GM20000 (cell line): ENCODE measurements at regions not wholly inside any gene's neighbourhood (a gene's known extent, or its start where the extent isn't known, plus 50 kb on each side); places are given as distances from the start of the nearest gene placed in this dataset.

Experiments used
- DNase-seq: peaks from one replicate; pipeline ENCODE4 v3.0.0; 2012; ENCODE audit warnings: low spot score
- TF ChIP-seq, protein P1 (sequence below): IDR thresholded peaks from 2 replicates; pipeline ENCODE4 v1.5.1; 2012; ENCODE audit warnings: mild to moderate bottlenecking, control low read depth; ENCODE audit errors: extremely low read depth, missing control alignments

DNA sequence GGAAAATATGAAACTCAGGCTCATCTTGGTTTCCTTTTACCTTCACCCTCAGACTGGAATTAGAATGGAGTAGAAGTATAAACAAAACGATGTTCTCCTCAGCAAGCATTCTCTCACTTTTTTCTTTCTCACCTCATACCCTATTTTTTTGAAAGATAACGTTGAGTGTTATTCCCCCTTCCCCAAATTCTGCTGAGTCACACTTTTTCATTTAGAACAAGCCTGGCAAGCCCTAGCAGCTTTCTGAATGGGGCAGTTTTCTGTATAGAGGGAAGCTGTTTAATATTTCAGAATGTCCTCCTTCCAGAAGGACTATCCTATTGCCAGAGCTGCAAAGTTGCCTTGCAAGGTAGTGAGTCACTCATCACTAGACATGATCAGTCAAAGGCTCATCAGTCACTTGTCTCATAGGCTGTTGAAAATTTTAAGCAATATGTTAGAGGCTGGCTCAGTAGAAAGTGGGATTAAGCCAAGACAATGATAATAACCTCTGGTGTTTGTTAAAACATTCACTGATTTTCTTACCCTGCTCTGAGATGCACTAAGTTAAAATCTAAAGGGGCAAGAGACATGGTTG is 416.1 kb downstream of the RNF144A start:
- DNase-seq, result no peak
- TF ChIP-seq, protein P1, sequence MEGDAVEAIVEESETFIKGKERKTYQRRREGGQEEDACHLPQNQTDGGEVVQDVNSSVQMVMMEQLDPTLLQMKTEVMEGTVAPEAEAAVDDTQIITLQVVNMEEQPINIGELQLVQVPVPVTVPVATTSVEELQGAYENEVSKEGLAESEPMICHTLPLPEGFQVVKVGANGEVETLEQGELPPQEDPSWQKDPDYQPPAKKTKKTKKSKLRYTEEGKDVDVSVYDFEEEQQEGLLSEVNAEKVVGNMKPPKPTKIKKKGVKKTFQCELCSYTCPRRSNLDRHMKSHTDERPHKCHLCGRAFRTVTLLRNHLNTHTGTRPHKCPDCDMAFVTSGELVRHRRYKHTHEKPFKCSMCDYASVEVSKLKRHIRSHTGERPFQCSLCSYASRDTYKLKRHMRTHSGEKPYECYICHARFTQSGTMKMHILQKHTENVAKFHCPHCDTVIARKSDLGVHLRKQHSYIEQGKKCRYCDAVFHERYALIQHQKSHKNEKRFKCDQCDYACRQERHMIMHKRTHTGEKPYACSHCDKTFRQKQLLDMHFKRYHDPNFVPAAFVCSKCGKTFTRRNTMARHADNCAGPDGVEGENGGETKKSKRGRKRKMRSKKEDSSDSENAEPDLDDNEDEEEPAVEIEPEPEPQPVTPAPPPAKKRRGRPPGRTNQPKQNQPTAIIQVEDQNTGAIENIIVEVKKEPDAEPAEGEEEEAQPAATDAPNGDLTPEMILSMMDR, result no peak

DNA sequence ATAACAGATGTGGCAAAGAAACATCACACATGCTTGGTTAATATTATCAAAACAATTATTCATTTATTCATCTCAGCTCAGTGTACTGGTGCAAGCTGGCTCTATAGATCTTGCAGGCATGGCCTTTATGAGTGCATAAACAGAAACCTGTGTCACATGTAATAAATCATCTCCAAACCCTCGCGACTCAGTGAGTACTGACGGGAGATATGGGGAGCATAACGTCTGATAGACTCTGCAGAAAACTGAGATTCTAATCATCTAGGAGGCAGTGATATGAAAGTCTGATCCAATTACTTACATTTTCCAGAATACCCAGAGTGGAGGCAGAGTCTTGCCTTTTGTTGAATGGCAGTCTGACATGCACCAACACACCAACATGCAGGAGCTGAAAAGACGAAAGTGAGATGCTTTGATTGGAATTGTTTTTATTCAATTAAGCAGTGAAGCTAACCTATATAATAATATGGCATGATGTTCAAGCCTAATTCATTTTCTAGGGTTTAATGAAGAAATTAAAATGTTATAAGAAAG is 416.8 kb downstream of the RNF144A start:
- TF ChIP-seq, protein P1, result no peak

DNA sequence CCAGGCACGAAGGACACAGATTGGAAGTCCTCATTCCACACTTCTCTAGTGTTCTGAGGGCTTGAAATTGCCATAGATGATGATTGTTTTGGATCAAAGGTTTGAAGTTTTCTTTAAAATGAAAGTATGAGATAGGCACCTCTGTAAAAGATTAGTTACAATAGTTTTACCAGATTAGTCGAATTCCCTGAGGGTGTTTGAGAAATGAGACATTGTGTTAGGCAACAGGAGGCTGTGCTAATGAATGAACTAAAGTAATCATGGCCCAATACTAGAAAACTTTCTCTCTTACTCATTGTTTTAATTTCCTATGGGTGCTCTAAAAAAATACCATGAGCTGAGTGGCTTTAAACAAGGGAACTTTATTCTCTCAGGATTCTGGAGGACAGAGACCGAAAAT is 421.7 kb downstream of the RNF144A start:
- no peak for DNase-seq
- TF ChIP-seq, protein P1, result no peak

More for the DNA sequence above, 416.8 kb downstream of the RNF144A start:
- no peak for DNase-seq

DNA sequence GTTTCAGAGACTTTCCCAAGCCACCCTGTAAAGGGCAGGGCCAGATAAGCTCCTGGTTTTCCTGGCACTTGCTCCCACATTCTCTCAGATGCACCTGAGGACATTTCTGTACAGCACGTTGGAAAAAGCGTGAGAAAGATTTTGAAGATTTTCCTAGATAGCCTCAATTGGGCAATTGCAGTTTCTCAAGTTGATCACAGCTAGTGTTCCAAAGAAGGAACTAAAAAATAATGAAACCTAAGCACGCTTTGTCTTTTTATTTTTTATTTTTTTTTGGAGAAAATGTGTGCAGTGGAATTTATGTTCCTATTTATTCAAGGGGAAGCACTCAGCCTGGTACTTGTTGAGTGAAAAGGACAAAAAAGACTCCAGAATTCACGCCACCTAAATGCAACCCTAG is 429.1 kb downstream of the RNF144A start:
- no peak for DNase-seq
- TF ChIP-seq, protein P1, result no peak

DNA sequence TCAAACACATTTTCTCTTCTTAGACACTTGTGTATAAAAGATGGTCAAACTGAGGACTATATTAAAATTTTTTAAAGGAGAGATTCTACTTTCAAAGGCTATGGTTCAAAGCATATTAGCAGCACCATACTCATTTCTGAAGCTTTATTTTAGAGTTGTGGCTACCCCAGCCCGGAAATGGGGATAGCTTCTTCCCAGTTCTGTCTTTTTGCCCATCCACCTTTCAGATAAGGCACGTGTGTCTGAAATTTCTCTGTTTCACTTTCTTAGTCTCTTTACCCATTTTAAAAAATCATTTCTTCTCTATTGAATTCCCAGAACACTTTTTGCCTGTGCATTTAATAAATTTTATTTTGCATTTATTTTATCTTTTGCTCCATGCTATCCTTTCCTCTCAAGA is 431.5 kb downstream of the RNF144A start:
- TF ChIP-seq, protein P1, result no peak
- DNase-seq, result no peak

DNA sequence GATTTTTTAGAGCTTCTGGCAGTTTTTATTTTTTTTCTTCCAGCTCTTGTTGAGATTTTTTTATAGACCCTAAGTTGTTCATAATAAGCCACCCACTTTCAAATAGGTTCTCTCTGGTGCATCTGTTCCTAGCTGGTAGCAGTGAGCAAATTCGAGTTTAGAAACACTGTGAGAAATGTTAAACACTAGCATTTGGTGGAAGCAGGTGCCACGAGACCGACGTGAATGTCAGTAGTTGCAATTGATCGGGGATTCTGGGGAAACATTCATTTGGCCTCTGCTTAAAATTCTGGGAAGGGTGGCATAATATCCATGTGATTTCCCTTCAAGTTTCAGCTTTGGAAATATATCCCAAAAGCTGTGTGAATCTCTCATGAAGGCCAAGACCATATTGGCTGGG is 435.0 kb downstream of the RNF144A start:
- no peak for DNase-seq
- TF ChIP-seq, protein P1, result no peak

DNA sequence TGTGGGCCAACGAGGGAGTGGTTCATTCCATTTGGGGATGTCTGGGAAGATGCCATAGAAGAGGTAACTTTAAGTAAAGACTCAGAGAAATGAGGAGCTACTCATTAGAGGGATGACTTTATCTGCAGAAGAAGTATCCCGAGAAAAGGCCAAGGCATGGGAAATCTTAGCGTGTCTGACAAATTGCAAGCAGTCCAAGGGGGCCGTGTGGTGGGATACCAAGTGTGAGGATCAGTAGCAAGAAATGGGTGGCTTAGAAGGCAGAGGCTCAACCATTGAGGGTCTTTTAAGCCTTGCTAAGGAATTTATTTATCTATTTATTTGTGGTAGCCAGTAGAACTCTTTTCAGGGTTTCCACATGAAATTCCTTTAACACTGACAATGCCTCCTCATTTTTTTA is 436.4 kb downstream of the RNF144A start:
- TF ChIP-seq, protein P1, result no peak
- DNase-seq, result no peak
